ENCODE measurements at regions not wholly inside any gene's neighbourhood (a gene's known extent, or its start where the extent isn't known, plus 50 kb on each side); places are given as distances from the start of the nearest gene placed in this dataset.
"Not testable (repeated sequence)": the region's sequence is repeated elsewhere in the genome, so short reads cannot be mapped to it uniquely, and the experiment has no call there.

DNA sequence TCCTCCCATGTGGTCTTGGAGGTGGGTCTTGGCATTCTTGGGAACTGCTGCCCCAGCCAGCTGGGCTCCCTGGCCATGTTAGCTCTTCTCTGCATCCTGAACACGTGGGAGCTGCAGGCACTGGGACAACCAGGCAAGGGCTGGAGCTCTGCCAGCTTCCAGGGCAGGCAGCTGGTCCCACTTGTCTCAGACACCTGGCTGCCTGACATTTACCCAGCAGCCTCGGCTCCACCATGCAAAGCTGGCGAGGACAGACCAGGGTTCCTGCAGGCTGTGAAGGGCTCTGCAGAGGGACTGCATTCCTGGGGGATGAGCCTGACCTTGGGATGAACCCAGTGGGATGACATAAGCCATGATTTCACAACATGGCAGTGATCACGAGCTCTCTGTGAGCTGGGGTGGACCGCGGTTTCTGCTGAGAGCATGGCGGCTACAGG, 99.0 kb upstream of the TSHZ3 start:
- DNase-seq, result no peak

GRCh38 chr19:31449379-31449778, 100.1 kb upstream of the TSHZ3 start:
- DNase-seq, result no peak

GRCh38 chr19:31450696-31451095, 101.5 kb upstream of the TSHZ3 start:
- no peak for DNase-seq

DNA sequence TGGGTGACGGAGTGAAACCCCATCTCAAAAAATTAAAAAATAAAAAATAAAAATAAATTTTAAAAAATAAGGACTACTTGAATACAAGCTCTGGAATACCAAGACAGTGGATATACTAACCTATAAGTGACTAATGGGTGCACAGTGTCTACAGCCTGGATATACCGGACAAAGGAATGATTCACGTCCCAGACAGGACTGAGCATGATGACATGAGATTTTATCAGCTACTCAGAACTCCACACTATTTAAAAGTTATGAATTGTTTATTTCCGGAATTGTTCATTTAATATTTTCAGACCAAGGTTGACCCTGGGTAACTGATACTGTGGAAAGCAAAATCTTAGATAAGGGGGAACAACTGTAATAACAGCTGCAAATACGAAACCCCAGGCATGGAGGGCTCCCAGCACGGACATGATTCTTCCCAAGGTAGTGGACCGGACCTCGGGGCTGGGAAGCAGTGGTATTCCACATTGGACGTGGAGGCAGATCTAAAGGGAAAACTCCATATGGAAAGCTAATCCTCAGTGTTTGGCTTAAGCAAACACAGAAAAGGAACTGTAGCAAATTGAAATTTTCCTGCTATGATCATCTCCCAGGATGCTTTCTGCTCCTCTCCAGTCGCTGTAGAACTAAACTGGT, 102.6 kb upstream of the TSHZ3 start:
- no peak for DNase-seq

- DNase-seq, result no peak
Observed at GRCh38 chr19:31459430-31459829, 110.2 kb upstream of the TSHZ3 start.

DNA sequence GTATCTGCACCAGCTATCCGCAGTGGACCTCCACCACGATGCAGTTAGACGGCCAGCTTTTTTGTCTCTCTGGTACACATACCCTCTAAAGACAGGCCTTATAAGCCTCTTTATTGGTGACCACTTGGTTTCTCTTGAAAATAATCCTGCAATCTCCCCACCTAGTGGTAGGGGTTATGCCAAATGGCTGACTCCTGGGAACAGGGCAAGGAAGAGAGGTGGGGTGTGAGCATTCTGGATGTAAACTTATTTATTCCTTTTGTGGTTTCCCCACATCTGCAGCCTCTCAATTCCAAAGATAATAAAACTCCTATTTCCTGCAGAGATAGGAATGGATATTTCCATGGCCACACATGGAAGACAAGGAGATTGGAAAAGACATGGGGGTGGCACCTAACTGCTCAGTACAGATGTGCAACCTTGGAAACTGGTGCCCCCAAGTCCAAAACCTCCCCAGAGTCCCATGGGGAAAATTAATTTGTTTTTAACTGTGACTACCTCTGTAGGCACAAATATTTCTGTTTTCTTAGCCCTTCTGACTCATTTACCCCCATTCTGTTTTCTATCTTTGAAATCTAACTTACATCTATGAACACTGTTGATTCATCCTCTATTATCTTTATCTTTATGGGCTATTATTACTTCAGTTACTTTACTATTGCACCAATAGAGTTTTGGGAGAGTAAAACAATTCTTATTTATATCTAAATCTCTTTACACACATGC, 112.7 kb upstream of the TSHZ3 start:
- DNase-seq, result no peak

DNA sequence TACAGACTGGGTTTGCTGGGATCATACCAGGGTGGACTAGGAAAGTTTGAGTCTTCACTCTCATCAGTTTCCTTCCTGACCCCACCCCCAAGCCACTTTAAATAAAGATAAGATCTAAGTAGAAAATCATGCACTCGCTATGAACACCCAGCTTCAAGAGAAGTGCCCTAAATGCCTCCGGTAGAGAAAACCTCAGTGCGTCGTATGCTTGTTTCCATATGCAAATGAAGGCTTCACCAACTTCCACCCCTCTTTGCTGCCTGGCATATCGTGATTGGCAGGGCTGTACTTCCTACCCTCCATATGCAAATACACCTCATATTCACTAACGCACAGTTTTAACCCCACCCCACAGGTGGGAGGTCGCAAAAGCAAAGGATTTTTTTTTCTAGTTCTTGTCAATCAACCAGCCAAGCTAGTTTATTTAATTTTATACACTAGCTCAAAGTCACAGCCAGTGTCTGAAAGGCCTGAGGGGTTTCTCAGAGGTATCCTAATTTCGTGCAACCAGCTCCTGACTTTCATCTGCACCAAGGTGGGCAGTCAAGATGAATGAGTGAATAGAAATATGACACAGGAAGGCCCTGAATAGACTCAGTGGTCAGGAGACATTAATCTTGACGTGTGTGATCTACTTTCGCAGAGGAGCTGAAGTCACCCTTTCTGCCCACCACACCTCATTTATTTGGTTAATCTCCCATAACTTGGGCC, 121.1 kb upstream of the TSHZ3 start:
- no peak for DNase-seq

DNA sequence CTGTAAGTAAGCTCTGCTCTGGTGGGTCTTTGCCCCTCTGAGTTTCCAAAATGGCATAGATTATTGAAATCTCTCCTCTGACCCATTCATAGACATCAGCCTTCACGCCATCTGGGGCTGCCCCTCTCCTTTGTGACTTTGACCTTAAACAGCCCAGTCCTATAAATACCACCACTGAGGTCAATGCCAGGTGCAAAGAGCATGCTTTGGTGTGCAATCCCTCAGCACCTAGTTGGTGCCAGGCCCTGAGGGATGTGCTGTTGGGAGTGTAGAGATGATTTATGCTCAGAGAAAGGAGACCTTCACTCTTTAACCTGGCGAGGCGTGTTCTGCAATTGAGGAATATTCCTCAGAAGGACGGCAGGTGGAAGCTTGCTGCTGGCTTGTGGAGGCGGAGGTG, 121.7 kb upstream of the TSHZ3 start:
- DNase-seq, result no peak

DNA sequence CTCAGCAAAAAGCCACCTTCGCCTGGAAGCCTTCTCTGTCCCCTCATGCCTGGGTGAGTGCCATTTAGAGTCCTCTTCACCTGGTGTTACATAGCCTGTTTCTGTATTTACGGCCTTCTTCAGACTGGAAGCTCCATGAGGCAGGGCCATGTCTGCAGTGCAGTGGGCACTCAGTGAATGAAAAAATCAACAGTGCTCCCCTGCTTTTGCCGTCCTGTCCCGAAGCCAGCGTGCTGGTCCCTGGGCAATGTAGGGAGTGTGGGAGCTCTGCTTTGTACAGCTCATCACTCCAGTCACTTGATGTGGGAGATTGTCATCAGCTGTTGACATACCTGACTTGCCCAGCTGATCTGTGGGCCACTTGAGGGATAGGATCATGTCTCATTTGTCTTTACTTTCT, 129.0 kb upstream of the TSHZ3 start:
- no peak for DNase-seq

DNA sequence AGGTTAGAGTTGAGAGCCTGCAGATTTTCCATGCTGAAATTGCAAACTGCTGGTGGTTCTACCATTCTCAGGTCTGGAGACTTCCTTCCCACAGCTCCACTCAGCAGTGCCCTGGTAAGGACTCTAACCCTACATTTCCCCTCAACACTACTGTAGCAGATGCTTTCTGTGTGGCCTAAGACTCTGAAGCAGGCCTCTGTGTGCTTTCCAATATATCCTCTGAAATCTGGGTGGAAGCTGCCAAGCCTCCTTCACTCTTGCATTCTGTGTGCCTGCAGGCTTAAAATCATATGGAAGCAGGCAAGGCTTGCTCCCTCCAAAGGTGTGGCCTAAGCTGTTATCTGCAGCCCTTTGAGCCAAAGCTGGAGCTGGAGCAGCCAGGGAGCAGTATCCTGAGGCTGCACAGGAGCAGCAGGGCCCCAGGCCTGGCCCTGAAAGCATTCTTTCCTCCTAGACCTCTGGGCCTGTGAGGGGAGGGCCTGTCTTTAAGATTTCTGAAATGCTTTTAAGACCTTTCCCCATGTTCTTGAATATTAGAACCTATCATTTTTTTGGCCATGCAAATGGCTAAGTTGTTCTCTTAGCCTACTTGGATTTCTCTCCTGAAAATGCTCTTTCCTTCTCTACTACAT, 134.1 kb upstream of the TSHZ3 start:
- DNase-seq, result no peak

GRCh38 chr19:31484858-31485410, 135.7 kb upstream of the TSHZ3 start:
- DNase-seq, result not testable (repeated sequence)

DNA sequence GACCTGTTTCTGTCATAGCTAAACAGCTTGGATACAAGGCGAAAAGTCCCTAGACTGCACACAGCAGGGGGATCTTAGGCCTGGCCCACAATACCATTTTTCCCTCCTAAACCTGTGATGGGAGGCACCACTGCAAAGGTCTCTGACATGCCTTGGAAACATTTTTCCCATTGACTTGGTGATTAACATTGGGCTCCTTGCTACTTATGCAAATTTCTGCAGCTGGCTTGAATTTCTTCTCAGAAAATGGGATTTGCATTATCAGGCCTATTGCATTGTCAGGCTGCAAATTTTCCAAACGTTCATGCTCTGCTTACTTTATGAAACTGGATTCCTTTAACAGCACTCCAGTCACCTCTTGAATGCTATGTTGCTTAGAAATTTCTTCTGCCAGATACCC, 136.2 kb upstream of the TSHZ3 start:
- no peak for DNase-seq

DNA sequence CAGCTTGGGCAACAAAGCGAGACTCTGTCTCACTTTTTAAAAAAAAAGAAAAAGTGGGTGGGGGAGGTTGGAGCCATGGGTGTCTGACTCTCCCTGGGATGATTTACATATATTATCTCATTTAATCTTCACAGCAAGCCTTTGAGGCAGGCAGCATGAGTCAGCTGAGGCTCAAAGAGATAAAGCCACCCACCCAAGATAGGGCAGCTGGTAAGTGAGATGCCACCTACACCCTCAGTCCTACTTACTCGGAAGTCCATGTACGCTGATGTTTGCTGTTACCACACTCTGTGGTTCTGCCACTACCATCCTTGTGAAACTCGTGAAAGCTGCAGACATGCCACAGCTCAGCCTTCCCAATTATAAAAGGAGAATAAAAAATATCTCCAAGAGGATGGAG, 142.0 kb upstream of the TSHZ3 start:
- no peak for DNase-seq

- no peak for DNase-seq
Observed at GRCh38 chr19:31492050-31492449, 142.8 kb upstream of the TSHZ3 start.

DNA sequence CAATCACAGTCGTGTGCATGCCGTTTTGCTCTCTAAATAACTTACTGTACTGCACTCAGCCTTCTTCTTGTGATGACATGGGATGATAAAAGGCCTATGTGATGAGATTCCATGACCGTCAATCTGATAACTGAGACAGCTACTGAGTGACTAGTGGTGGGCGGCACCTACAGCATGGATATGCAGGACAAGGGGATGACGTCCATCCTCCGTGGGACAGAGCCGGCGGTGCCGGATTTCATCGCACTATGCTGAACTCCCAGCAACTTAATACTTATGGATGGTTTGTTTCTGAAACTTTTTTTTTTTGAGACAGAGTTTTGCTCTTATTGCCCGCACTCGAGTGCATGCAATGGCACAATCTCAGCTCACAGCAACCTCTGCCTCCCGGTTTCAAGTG, 146.8 kb upstream of the TSHZ3 start:
- no peak for DNase-seq

DNA sequence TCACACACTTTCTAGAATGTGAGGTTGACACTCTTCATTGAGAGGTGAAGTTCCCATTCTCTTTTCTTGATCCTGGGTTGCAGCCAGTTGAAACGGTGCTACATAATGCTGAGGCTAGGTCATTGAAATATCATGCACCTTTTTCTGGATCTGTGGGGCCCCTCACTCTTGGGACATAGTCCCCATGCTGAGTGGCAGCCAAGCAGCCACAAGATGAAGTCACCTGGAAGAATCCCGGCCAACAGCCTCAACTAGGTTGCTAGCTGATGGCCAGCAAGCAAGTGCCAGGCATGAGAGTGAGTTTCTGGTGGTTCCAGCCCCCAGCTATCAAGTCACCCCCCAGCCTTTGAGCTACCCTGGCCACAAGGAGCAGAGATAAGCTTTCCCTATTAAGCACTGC, 148.5 kb upstream of the TSHZ3 start:
- DNase-seq, result no peak

- DNase-seq, result no peak
Observed at GRCh38 chr19:31498781-31499180, 149.5 kb upstream of the TSHZ3 start.

DNA sequence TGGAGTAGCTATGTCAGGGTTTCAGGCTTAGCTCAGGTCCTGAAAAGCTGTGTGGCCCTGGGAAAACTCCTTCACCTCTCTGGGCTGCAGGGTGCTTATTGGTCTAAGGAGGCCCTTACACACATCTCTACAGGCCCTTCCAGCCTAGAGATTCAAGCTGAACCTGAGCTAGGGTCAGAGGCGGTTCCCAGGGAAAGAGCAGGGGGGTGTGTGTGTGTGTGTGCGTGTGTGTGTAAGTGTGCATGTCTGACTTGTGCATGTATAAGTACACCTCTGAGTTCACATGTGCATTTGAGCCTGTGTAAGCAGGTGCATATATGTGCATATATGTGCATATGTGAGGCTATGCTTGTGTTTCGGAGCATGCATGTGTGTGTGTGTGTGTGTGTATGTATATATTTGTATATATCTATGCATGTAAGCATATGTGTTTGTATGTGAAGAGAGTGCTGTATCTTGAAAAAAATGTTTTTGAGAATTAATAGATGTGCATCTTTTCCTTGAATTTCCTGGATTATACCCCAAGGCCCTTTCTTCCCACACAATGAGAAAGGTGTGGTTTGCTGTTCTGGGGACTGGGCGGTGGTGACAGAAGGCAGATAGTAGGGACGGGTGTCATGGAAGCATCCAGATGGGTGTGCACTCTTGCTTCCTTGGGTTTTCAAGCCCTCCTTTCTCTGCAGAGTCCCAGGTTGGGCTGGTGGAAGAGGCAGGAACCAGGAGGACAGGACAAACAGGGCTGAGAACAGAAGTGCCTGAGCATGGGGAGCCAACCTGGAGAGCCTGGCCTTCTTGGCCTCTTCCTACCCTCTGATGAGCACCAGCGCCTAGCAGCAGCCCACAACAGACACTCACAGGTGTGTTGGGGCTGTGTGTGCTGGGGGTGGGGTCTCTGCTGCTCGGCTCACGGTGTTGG, 150.3 kb upstream of the TSHZ3 start:
- DNase-seq, result no peak

DNA sequence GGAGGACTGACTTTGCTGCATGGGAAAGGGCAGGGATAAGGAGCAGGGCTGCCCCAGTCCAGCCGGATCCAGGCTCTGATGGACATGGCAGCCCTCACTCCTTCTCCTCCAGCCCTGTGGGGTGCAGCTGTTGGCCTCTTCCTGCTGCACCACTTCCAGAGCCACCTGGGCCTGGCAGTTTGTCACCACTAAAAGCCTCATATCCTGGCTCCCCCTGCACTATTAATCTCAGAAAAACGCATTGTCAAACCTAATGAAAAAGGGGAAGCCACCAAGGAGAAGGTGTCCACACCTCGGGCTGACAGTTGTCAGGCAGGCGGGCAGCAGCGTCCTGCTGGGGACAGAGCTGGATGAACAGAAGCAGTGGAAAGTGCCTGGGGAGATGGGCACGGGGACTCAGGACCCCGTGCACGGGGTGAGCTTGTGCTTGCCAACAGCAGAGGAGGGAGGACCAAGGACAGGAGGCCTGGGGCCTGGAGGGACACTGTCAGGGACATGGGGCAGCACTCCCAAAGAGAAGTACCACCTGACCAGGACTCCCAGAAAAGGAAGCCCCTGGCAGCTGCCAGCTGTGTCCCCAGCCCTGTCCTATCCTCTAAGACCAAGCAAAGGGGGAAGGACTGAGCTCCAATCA, 151.1 kb upstream of the TSHZ3 start:
- no peak for DNase-seq

- DNase-seq, result no peak
Observed at GRCh38 chr19:31500946-31501345, 151.7 kb upstream of the TSHZ3 start.

- no peak for DNase-seq
Observed at GRCh38 chr19:31501427-31502195, 152.4 kb upstream of the TSHZ3 start.
